Nephron progenitor cell (in vitro differentiated cells): ENCODE measurements at regions not wholly inside any gene's neighbourhood (a gene's known extent, or its start where the extent isn't known, plus 50 kb on each side); places are given as distances from the start of the nearest gene placed in this dataset.
A peak's percentile ranks its signal among the peaks of the same experiment; 100 is the strongest.

ENCODE experiments used
- DNase-seq: peaks from one replicate; pipeline ENCODE4 v3.0.0; 2021
- H3K27ac Mint-ChIP-seq: 2 replicates; pipeline ENCODE4 v1.8.0; 2021; ENCODE audit warnings: mild to moderate bottlenecking, moderate library complexity, mixed read lengths
- H3K27me3 Mint-ChIP-seq: 2 replicates; pipeline ENCODE4 v1.8.0; 2021; ENCODE audit warnings: mild to moderate bottlenecking, low read depth, mixed read lengths; ENCODE audit not compliant: poor library complexity
- H3K36me3 Mint-ChIP-seq: 2 replicates; pipeline ENCODE4 v1.8.0; 2021; ENCODE audit warnings: low read depth, mixed read lengths
- H3K4me1 Mint-ChIP-seq: 2 replicates; pipeline ENCODE4 v1.8.0; 2021; ENCODE audit warnings: mixed read lengths
- H3K4me3 Mint-ChIP-seq: 2 replicates; pipeline ENCODE4 v1.8.0; 2021; ENCODE audit warnings: mild to moderate bottlenecking, moderate library complexity, mixed read lengths
- H3K9me3 Mint-ChIP-seq: 2 replicates; pipeline ENCODE4 v1.8.0; 2021; ENCODE audit warnings: mild to moderate bottlenecking, moderate library complexity, mixed read lengths
- TF ChIP-seq, protein P1 (sequence below): fragments of 200-600 bp; sonication (generic); IDR thresholded peaks from 2 replicates; pipeline ENCODE4 v1.5.0; 2021; ENCODE audit warnings: antibody characterized with exemption

DNA sequence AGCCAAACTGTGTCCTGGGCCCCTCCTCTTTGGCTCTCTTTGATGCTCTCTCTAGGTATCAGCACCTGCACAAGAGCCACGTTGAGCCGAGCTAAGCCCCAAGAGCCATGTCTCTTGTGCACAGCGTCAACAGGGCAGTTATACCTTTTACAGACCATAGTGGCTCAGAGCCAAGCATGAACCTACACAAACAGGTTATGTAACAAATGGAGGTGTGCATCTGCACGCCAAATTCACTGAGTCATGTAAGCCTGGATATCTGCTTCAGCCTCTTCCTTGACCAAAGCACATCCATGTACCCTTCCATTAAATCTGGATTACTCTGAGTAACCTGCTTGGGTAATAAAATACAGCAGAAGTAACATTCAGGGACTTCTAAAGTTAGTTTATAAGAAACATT, 509.7 kb downstream of the NAV3 start:
- no peak overlapping the region for H3K27ac Mint-ChIP-seq

DNA sequence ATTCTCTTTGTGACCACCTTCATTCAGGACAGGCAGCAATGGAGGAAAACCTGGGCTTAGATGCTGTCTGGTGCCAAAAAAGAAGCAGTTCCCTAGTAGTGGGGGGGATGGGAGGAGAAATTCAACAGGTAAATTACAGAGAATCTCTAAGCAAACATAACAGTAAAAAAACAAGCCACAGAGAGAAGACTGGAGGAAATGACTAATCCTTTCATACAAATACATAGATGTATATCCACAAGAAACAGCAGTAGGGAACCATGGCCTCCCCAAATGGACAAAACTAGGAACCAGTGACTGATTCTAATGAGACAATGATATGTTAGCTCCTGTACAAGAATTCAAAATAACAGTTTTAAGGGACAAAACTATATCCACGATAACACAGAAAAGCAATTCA, 513.0 kb downstream of the NAV3 start:
- H3K27ac Mint-ChIP-seq = no peak overlapping the region
- H3K4me1 Mint-ChIP-seq = no peaks in the 10 kb centered on the region
- TF ChIP-seq, protein P1, sequence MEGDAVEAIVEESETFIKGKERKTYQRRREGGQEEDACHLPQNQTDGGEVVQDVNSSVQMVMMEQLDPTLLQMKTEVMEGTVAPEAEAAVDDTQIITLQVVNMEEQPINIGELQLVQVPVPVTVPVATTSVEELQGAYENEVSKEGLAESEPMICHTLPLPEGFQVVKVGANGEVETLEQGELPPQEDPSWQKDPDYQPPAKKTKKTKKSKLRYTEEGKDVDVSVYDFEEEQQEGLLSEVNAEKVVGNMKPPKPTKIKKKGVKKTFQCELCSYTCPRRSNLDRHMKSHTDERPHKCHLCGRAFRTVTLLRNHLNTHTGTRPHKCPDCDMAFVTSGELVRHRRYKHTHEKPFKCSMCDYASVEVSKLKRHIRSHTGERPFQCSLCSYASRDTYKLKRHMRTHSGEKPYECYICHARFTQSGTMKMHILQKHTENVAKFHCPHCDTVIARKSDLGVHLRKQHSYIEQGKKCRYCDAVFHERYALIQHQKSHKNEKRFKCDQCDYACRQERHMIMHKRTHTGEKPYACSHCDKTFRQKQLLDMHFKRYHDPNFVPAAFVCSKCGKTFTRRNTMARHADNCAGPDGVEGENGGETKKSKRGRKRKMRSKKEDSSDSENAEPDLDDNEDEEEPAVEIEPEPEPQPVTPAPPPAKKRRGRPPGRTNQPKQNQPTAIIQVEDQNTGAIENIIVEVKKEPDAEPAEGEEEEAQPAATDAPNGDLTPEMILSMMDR = no peak
- H3K36me3 Mint-ChIP-seq = no peaks in the 10 kb centered on the region
- H3K9me3 Mint-ChIP-seq = peaks cover 38% of the 10 kb centered on the region
- no peak for DNase-seq
- H3K27me3 Mint-ChIP-seq = no peaks in the 10 kb centered on the region
- H3K4me3 Mint-ChIP-seq = no peak overlapping the region

More for the DNA sequence above, 509.7 kb downstream of the NAV3 start:
- Mint-ChIP-seq H3K4me1 (no peaks in the 10 kb centered on the region), H3K36me3 (no peaks in the 10 kb centered on the region), H3K9me3 (peaks cover 13% of the 10 kb centered on the region), H3K4me3 (no peak overlapping the region), H3K27me3 (no peaks in the 10 kb centered on the region)
- no peak for DNase-seq
- TF ChIP-seq, protein P1 = no peak

DNA sequence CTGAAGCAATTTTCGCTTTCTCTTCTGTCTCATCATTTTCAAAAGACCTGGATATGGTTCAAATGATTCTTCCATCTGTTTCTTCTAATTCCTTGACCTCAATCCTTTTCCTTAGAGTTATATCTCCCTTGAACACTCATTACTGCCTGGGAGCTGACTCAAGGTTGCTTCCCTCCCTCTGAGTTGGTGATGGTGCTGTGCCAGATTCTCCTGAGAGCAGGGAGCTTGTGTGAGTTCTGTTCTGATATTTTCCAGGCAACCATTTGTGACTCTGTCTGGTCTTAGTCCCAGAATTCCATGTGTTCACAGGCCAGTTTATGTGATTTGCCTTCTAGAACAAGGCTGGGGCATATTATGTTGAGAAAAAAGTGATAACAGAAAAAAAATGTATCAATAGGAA, 505.1 kb upstream of the SYT1 start:
- H3K36me3 Mint-ChIP-seq = no peaks in the 10 kb centered on the region
- H3K4me3 Mint-ChIP-seq = no peak overlapping the region

DNA sequence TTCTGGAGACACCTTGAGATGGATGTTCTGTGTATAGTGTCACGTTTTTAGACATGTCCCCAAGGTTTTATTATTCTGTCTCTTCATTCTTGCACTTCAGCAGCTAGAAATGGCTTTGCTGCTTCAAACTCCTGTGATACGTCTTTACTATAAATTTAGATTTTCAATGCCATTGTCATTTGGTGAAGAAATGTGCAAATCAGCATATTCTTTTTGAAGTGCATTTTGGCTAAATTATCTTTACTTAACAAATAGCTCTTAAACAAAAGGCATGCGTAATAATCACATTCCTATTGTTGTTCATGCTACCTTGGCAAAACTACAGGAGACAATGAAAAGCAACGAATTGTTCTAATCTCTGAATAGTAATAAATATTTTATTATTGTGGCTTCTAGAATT, 502.9 kb upstream of the SYT1 start:
- Mint-ChIP-seq H3K27ac (no peak overlapping the region), H3K4me1 (no peaks in the 10 kb centered on the region), H3K4me3 (no peak overlapping the region), H3K27me3 (no peaks in the 10 kb centered on the region), H3K9me3 (no peaks in the 10 kb centered on the region), H3K36me3 (no peaks in the 10 kb centered on the region)
- DNase-seq = no peak
- TF ChIP-seq, protein P1 = no peak

More for the DNA sequence above, 505.1 kb upstream of the SYT1 start:
- no peaks in the 10 kb centered on the region for H3K27me3 Mint-ChIP-seq
- no peak for DNase-seq
- no peaks in the 10 kb centered on the region for H3K4me1 Mint-ChIP-seq
- H3K27ac Mint-ChIP-seq = peak overlapping the region; percentile 37
- no peaks in the 10 kb centered on the region for H3K9me3 Mint-ChIP-seq
- TF ChIP-seq, protein P1 = no peak

DNA sequence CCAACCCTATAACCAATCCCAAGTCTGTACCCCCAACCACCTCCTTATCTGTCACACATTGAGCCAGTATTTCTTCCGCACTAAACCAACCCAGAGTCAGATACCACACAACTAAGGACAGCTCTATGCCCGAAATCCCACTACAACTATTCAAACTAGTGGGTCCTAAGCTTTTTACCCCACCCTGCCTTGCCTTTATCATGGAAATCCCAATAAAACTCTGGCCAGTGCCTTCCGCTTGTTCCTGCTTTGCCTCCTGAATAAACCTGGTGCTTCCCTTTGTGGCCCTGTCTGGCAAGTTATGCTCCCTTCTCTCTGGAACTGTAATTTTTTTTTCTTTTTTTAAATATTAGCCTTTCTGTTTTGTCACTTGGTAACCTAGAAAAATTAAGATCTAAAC, 493.3 kb upstream of the SYT1 start:
- no peak for DNase-seq
- no peaks in the 10 kb centered on the region for H3K36me3 Mint-ChIP-seq
- TF ChIP-seq, protein P1 = no peak
- no peaks in the 10 kb centered on the region for H3K9me3 Mint-ChIP-seq
- no peak overlapping the region for H3K4me3 Mint-ChIP-seq
- no peaks in the 10 kb centered on the region for H3K27me3 Mint-ChIP-seq
- no peak overlapping the region for H3K27ac Mint-ChIP-seq
- no peaks in the 10 kb centered on the region for H3K4me1 Mint-ChIP-seq

DNA sequence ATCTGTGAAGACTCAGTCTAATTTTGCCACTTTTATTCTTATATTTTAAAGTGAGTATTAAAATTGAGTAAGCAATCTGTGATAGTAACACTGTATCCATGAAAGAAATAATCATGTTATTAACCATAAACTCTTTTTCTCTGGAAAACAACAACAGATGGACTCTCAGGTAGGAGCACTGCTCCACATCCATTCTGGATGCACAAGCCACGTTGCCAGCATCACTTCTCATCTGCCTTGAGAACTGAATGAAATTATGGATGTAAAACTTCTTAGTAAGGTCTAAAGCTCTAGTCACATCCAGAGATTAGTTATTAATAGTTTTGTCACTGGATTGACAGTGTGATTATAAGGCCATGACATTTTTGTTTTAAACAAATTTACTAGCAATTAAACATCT, 489.1 kb upstream of the SYT1 start:
- H3K9me3 Mint-ChIP-seq = peaks cover 27% of the 10 kb centered on the region
- no peak for DNase-seq
- TF ChIP-seq, protein P1 = no peak
- H3K27ac Mint-ChIP-seq = no peak overlapping the region
- H3K27me3 Mint-ChIP-seq = no peaks in the 10 kb centered on the region
- no peaks in the 10 kb centered on the region for H3K36me3 Mint-ChIP-seq
- H3K4me1 Mint-ChIP-seq = no peaks in the 10 kb centered on the region
- no peak overlapping the region for H3K4me3 Mint-ChIP-seq
